ENCODE measurements at regions not wholly inside any gene's neighbourhood (a gene's known extent, or its start where the extent isn't known, plus 50 kb on each side); places are given as distances from the start of the nearest gene placed in this dataset.
"Not testable (repeated sequence)": the region's sequence is repeated elsewhere in the genome, so short reads cannot be mapped to it uniquely, and the experiment has no call there.

DNA sequence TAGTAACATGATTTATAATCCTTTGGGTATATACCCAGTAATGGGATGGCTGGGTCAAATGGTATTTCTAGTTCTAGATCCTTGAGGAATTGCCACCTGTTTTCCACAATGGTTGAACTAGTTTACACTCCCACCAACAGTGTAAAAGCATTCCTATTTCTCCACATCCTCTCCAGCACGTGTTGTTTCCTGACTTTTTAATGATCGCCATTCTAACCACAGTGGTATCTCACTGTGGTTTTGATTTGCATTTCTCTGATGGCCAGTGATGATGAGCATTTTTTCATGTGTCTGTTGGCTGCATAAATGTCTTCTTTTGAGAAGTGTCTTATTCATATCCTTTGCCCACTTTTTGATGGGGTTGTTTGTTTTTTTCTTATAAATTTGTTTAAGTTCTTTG, 152.6 kb upstream of the PFN2 start:
- TF ChIP-seq, protein P1, sequence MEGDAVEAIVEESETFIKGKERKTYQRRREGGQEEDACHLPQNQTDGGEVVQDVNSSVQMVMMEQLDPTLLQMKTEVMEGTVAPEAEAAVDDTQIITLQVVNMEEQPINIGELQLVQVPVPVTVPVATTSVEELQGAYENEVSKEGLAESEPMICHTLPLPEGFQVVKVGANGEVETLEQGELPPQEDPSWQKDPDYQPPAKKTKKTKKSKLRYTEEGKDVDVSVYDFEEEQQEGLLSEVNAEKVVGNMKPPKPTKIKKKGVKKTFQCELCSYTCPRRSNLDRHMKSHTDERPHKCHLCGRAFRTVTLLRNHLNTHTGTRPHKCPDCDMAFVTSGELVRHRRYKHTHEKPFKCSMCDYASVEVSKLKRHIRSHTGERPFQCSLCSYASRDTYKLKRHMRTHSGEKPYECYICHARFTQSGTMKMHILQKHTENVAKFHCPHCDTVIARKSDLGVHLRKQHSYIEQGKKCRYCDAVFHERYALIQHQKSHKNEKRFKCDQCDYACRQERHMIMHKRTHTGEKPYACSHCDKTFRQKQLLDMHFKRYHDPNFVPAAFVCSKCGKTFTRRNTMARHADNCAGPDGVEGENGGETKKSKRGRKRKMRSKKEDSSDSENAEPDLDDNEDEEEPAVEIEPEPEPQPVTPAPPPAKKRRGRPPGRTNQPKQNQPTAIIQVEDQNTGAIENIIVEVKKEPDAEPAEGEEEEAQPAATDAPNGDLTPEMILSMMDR (IDR thresholded peaks at IDR 0.05 in 2 of 3, conservative IDR thresholded peaks at IDR 0.05 in 1 of 3; ENCODE audit: control insufficient read depth in 2 of 3, extremely low read depth in 1 of 3, insufficient read depth in 1 of 3, low read depth in 3 of 3, low read length in 3 of 3), result not testable (repeated sequence)
- TF ChIP-seq POLR2AphosphoS5 (IDR thresholded peaks at IDR 0.05; ENCODE audit: low read length); POU2F2 (IDR thresholded peaks at IDR 0.05; ENCODE audit: borderline replicate concordance, low read depth, low read length); SIN3A (IDR thresholded peaks at IDR 0.05; ENCODE audit: low read depth, low read length); JUND (IDR thresholded peaks at IDR 0.05; ENCODE audit: low read depth, low read length); ZNF217 (IDR thresholded peaks at IDR 0.05): not testable (repeated sequence)
- TF ChIP-seq, protein P2, sequence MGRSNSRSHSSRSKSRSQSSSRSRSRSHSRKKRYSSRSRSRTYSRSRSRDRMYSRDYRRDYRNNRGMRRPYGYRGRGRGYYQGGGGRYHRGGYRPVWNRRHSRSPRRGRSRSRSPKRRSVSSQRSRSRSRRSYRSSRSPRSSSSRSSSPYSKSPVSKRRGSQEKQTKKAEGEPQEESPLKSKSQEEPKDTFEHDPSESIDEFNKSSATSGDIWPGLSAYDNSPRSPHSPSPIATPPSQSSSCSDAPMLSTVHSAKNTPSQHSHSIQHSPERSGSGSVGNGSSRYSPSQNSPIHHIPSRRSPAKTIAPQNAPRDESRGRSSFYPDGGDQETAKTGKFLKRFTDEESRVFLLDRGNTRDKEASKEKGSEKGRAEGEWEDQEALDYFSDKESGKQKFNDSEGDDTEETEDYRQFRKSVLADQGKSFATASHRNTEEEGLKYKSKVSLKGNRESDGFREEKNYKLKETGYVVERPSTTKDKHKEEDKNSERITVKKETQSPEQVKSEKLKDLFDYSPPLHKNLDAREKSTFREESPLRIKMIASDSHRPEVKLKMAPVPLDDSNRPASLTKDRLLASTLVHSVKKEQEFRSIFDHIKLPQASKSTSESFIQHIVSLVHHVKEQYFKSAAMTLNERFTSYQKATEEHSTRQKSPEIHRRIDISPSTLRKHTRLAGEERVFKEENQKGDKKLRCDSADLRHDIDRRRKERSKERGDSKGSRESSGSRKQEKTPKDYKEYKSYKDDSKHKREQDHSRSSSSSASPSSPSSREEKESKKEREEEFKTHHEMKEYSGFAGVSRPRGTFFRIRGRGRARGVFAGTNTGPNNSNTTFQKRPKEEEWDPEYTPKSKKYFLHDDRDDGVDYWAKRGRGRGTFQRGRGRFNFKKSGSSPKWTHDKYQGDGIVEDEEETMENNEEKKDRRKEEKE (IDR thresholded peaks at IDR 0.05), result not testable (repeated sequence)
- TF ChIP-seq, protein P3, sequence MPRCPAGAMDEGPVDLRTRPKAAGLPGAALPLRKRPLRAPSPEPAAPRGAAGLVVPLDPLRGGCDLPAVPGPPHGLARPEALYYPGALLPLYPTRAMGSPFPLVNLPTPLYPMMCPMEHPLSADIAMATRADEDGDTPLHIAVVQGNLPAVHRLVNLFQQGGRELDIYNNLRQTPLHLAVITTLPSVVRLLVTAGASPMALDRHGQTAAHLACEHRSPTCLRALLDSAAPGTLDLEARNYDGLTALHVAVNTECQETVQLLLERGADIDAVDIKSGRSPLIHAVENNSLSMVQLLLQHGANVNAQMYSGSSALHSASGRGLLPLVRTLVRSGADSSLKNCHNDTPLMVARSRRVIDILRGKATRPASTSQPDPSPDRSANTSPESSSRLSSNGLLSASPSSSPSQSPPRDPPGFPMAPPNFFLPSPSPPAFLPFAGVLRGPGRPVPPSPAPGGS (IDR thresholded peaks at IDR 0.05; ENCODE audit: borderline replicate concordance, insufficient read depth, low read depth, low read length, poor library complexity, severe bottlenecking), result not testable (repeated sequence)
